Activated CD8-positive, alpha-beta memory T cell treated with anti-CD3 and anti-CD28 coated beads for 48 hours (primary cell): ENCODE measurements at regions not wholly inside any gene's neighbourhood (a gene's known extent, or its start where the extent isn't known, plus 50 kb on each side); places are given as distances from the start of the nearest gene placed in this dataset.
"Not testable (repeated sequence)": the region's sequence is repeated elsewhere in the genome, so short reads cannot be mapped to it uniquely, and the experiment has no call there.

ENCODE experiments used
- DNase-seq, 3 experiments: peaks; one replicate each; pipeline ENCODE4 v3.0.0-alpha.2; 2020; ENCODE audit warnings: low read depth in 2 of 3, low spot score in 2 of 3

DNA sequence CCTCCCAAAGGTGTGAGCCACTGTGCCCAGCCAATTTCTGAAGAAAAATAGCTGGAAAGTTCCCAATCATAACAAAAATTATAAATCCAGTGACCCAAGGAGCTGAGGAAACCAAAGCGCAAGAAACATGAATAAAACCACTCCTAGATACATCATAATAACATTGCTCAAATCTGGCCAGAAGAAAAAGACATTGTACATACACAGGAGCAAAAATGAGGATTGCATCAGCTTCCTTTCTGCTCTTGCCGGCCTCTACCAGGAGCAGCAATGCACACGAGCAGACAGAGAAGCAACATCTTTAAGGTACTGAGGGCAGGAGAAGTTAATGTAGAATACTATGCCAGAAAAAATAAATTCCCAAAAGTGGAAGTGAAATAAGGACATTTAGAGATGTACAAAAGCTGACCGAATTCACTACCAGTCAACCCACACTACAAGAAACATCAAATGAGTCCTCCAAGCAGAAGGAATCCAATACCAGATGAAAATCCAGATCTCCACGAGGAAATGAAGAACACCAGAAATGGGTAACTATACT, 127.0 kb upstream of the NBPF11 start:
- DNase-seq = not testable (repeated sequence)

- not testable (repeated sequence) for DNase-seq
Observed at GRCh38 chr1:148277865-148278279, 125.8 kb upstream of the NBPF11 start.

DNA sequence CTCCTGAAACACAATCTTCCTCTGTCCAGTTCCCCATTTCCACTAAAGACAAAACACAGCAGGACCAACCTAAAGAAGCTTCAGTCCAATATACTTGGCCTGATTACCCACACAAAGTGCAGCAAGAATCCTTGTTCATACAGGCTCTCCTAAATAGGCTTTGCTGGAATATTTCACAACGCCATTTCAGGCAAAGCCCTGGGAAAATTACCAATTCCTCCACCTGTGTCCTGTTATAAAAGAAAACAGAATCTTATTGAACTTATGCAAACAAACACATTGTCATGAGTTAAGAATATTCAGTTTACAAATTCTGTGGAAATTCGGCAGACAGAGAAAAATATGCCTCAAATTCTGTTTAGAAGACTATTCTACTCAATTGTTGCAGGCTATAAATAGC, 115.0 kb upstream of the NBPF11 start:
- not testable (repeated sequence) for DNase-seq

GRCh38 chr1:148264374-148265276, 112.5 kb upstream of the NBPF11 start:
- DNase-seq = no peak

DNA sequence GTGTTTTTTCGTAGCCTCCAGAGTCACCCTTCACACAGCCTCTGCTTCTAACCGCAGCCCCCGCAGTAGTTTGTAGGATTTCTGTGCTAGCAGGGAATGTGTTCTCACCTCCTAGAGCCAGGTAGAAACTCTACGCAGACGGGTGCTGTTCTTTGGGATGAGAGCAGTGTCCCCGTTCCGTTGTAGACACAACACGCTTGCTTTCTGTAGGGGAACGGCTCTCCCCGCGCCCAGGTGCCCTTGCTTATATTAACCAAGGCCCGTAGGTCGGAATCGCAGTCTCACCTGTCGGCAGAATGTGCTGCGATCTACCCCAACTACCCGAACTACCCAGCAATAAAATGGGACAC, 111.8 kb upstream of the NBPF11 start:
- no peak for DNase-seq

DNA sequence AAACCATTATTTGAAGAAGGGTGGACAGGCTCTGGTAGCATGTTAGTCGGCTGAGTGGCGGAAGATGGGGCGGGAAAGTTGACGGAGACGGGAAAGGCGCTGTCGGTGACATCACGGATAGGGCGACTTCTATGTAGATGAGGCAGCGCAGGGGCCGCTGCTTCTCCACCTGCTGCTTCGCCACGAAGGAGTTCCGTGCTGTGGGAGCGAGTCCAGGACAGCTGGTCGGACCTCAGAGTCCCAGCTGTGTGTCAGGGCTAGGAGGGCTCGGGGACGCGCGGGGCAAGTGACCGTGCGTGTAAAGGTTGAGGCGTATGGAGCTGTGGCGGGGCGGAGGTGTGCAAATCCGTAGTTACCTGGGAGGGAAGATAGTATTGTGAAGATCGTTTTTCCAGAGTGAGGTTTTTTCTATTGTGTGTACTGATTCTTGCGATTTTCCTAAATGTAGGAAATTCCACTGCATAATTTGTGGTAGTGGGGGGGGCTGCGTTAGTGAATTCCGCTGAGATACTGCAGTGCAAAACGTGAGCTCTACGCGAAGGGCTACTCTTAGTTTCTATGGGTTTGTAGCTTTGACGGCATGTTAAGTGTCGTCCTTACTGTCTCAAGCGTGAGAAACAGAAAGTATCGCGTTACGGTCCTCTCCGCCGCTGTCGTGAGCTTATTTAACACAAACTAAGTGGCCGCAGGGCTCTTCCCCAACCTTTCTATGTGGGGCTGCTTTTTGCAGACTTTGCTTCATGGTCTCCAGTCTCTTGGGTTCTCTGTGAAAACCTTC, 111.2 kb upstream of the NBPF11 start:
- DNase-seq = peak; percentile 48 to 79 (median 54)

GRCh38 chr1:148261684-148262083, 109.6 kb upstream of the NBPF11 start:
- not testable (repeated sequence) for DNase-seq

- not testable (repeated sequence) for DNase-seq
Observed at GRCh38 chr1:148257886-148258285, 105.8 kb upstream of the NBPF11 start.

DNA sequence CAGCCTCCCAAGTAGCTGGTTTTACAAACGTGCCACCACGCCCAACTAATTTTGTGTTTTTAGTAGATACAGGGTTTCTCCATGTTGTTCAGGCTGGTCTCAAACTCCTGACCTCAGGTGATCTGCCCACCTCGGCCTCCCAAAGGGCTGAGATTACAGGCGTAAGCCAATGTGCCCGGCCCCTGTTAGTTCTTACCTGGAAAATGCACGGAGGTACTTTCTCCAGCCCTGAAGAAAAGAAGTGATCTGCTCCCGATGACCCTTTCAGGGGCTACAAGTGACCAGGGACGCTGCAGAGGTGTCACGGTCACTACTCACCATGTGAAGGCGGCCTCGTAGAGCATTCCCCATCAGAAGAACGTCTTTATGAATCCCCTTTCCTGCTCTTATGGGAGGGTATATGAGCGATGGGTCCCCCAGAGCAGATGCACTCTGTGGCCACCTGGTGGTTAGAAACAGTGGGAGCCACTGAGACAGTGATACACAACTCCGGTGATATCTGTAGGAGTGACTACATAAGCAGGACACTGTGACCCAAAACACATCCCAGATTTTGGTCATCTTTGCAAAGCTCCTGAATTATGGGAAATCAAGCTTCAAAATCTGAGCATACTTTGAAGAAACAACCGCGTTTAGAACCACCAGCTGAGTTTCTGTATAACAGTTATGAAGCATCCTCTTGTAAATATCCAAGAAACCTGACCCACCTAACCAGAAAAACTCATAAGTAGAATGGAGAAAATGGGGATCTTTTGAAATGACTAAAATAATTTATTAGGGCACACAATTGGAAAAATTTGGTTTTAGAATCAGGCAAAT, 102.7 kb upstream of the NBPF11 start:
- not testable (repeated sequence) for DNase-seq

DNA sequence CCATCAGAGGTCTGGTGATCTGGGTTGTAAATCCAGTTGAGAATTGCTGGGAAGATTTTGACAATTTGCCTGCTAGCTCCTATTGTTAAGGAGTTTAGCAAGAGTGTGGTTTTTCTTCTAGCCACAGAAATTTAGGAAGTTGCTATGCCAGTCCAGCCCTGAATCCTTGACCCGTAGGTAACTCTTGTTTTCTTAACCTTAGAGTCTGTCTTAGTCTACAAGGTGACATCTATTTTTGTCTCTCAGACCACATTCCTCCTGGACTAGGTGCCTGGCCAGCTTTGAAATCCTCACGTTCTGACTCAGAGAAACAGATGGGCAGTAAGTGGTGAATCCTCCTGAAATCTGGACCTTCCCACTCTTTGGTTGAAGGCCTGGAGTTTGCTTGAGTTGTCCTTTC, 101.7 kb upstream of the NBPF11 start:
- DNase-seq = not testable (repeated sequence)

GRCh38 chr1:148248798-148249197, 96.7 kb upstream of the NBPF11 start:
- DNase-seq = not testable (repeated sequence)

GRCh38 chr1:148246258-148246861, 94.3 kb upstream of the NBPF11 start:
- not testable (repeated sequence) for DNase-seq

- DNase-seq = not testable (repeated sequence)
Observed at GRCh38 chr1:148245843-148246242, 93.8 kb upstream of the NBPF11 start.

DNA sequence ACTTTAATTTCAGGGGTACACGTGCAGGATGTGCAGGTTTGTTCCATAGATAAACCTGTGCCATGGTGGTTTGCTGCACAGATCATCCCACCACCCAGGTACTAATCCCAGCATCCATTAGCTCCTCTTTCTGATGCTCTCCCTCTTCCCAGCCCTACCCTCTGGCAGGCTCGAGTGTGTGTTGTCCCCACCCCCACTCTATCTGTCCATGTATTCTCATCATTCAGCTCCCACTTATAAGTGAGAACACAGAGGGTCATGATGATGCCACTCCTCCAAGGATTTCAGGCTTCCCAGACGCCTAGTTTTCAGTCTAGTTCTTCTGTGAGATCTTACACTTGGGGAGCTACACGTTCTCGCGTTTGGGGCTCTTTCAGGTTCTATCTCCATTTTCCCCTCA, 93.4 kb upstream of the NBPF11 start:
- DNase-seq = not testable (repeated sequence)

GRCh38 chr1:148233250-148233649, 81.2 kb upstream of the NBPF11 start:
- not testable (repeated sequence) for DNase-seq

- not testable (repeated sequence) for DNase-seq
Observed at GRCh38 chr1:148228846-148229245, 76.8 kb upstream of the NBPF11 start.

GRCh38 chr1:148222399-148223159, 70.5 kb upstream of the NBPF11 start:
- not testable (repeated sequence) for DNase-seq

- DNase-seq = not testable (repeated sequence)
Observed at GRCh38 chr1:148221593-148221992, 69.5 kb upstream of the NBPF11 start.

DNA sequence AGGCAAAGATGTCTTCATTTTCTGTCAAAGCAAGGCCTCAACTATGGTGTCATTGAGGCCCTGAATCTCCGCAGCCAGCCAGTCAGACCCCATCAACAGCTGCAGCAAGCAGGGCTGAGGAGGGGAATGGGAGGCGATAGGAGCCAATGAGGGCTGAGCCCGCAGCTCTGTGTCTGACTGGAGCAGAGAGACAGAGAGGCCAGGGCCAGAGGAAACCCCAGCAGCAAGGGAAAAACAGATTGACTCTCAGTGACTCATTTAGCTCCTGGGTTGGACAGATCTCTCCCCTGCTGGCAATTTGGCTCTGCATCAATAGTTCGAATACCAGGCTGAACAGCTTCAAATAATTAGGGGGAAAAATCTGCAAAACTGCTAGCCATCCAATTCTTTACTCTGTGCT, 67.1 kb upstream of the NBPF11 start:
- not testable (repeated sequence) for DNase-seq

DNA sequence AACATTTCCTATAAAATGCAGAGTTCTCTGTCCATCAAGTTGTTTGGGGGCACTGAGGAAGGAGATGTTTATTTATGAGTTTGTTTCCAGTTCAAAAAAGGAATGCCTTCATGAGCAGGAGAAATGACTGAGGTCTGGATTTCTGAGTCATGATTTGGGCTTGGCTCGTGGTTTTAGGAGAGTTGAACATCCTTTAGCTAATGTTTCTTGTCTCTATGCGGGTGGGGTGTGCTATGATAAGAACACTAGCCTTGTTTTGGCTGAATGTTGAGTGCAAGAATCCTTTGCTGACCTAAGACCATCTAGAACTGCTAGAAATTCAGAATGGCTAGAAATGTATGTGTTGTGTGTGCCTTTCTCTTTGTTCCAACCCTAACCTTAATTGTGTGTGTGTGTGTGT, 59.1 kb upstream of the NBPF11 start:
- DNase-seq = not testable (repeated sequence)
